Stimulated activated CD4-positive, alpha-beta T cell treated with anti-CD3 and anti-CD28 coated beads, Interleukin-2, amount 100 ng/mL, for 48 hours (primary cell): ENCODE measurements at regions not wholly inside any gene's neighbourhood (a gene's known extent, or its start where the extent isn't known, plus 50 kb on each side); places are given as distances from the start of the nearest gene placed in this dataset.

ENCODE experiments used
- DNase-seq, 2 donors: peaks; one replicate each; pipeline ENCODE4 v3.0.0-alpha.2; 2020

DNA sequence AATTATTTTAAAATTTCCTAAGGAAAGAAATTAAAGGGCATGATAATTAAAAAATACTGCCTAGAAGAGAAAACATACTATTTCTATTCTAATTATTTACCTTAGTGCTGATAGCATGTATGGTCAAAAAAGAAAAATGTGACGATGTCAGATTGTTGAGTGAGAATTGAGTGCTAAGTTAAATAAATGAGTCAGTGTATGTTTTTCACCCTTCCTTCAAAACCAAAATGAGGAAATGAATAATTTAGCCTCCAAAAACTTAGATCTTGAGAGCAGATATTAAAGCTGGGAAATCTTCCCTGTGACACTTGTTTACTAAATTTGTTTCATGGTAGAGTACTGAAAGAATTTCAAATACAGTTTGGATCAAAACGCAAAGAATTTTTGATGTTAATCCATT, 58.6 kb upstream of the NYAP2 start:
- no peak for DNase-seq

- DNase-seq: no peak
Measured at GRCh38 chr2:225337183-225337582, 62.3 kb upstream of the NYAP2 start.

GRCh38 chr2:225334514-225334913, 65.0 kb upstream of the NYAP2 start:
- DNase-seq: no peak

DNA sequence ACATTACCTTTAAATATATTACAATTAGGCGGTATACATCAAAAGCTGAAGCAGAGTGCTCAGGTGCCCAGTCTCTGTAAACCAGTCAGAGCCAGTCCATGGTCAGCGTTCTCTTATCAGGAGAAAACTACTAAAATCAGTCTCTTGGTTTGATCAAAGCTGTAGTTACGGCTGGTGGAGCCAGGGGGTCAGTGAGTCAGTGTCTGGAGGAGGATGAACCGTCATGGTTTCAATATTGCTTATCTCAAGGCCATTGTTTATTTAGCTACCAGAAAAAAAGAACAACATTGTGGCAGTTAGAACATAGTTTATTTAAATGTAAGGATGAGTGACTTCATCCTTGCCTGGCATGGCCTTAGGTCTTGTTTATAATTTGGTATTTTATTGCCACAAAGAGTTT, 71.3 kb upstream of the NYAP2 start:
- DNase-seq: no peak

GRCh38 chr2:225326969-225327368, 72.5 kb upstream of the NYAP2 start:
- DNase-seq: no peak

DNA sequence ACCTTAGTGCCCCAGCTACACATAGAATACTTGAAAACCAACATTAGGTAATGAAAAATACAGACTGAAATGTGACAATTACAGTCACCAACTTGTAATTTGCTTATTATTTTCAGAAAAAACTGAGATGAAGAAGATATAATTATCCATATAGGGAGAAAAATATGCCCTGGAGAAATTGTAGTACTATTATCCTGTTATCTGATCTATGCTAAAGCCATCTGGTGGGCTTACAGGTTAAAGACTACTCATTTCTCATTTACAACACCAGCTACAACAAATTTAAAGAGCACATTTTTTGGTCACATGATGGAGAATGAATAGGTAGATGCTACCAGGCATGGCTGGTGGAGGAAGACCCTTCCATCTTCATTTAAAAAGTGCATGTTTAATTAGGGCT, 79.6 kb upstream of the NYAP2 start:
- DNase-seq: no peak

DNA sequence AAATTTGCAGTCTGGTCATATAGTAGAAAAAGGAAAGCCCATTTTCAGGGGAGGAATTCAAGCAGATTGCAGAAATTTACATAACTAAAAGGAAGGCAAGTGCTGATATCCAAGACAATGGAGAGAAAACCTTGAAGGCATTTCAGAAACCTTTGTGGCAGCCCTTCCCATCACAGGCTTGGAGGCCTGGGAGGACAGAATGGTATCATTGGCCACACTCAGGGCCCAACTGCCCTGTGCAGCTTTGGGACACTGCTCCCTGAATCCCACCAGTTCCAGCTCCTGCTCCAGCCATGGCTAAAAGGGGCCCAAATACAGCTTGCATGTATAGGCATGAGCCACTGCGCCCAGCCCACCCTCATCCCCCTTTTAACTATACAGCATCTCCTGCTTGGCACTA, 81.1 kb upstream of the NYAP2 start:
- DNase-seq: no peak

DNA sequence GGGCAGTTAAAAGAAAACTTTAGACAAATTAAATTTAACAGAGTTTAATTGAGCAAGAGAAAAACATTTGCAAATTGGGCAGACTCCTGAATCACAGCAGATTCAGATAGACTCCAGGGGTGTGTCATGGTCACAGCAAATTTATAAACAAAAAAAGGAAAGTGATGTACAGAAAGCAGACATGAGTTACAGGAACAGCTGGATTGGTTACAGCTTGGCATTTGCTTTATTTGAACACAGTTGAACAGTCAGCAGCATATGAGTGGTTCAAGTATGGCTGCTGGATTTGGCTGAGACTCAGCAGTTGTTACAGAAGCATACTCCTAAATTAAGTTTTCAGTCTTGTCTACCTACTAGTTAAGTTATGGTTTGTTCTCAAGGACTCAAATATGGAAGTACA, 82.3 kb upstream of the NYAP2 start:
- no peak for DNase-seq

GRCh38 chr2:225310745-225311144, 88.8 kb upstream of the NYAP2 start:
- no peak for DNase-seq

DNA sequence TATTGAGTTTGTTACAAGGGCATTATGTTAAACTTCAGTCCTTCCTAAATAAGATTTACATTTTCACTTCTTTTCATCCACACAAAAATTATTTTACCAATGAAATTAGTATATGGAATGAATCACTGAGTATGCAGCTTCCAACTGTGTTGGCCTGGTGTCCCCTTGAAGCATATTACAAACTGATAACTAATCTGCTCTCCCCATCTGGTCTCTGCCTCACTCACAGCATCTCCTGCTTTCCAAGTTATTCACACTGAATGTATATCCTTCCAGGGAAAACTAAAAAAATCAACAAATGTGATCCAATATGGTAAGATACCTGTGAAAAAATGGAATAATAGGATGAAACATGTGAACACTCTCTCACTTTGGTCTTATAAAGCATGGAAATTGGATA, 90.0 kb upstream of the NYAP2 start:
- DNase-seq: no peak

DNA sequence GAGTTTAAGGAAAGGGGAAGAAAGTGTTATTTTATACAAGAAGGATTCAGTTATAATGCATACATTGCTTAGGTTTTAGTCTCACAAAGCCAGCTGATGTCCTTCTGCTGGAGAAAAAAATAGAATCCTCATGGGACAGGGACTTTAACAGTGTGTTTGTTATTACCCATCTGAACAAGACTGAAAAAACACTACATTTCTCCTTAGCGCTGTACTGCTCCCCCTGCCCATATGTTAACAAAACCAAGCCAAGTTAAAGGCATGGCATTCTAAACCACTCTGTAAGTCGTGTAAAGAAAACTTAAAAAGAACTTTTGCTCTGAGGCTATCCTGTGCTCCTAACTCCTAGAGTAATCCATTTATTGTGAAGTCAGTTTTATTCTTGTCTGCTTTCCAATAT, 102.6 kb upstream of the NYAP2 start:
- no peak for DNase-seq

- no peak for DNase-seq
Measured at GRCh38 chr2:225295102-225295501, 104.4 kb upstream of the NYAP2 start.

DNA sequence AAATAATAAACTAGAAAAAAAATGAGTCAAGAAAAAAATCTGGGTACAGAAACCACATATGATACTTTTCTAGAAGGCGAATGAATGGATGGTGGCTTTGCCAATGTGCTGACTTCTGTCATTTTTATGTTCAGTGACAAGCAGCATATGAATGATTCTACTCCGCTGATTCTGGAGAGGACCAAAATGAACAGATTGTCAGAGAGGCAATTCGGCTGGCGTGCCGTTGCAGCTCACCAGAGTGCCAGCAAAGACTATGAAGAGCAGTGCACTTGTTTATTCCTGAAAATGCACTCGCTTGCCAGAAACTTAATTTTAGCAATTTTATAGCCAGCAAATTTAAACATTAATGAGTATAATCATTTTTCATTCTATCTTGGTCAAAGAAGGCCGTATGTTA, 105.9 kb upstream of the NYAP2 start:
- no peak for DNase-seq

GRCh38 chr2:225290757-225291400, 108.6 kb upstream of the NYAP2 start:
- no peak for DNase-seq

GRCh38 chr2:225289659-225290058, 109.9 kb upstream of the NYAP2 start:
- DNase-seq: no peak

- DNase-seq: no peak
Measured at GRCh38 chr2:225288986-225289385, 110.5 kb upstream of the NYAP2 start.

- DNase-seq: peak; percentile 7 to 13
Measured at GRCh38 chr2:225282858-225283710, 116.4 kb upstream of the NYAP2 start.

- no peak for DNase-seq
Measured at GRCh38 chr2:225276207-225276606, 123.3 kb upstream of the NYAP2 start.

DNA sequence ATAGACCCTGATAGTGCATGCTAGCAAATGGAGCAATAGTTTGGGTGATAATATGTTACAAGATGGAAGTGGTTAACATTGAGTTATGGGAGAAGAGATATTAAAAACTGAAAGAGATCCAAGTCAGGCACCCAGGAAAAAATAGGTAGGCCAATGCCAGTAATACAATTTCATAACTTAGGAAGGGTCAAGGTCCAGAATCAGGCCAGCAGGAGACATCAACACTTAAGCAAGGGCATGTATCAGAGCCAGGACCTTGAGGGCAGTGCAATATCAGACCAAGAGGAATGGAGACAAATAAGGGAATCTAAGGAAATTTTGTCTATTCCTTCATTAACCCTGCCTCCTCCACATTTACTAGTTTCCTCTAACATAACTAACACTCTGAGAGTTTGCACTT, 124.1 kb upstream of the NYAP2 start:
- no peak for DNase-seq

- no peak for DNase-seq
Measured at GRCh38 chr2:225274751-225275150, 124.8 kb upstream of the NYAP2 start.

- no peak for DNase-seq
Measured at GRCh38 chr2:225272173-225272572, 127.3 kb upstream of the NYAP2 start.

GRCh38 chr2:225270861-225271260, 128.6 kb upstream of the NYAP2 start:
- no peak for DNase-seq

GRCh38 chr2:225270053-225270452, 129.5 kb upstream of the NYAP2 start:
- DNase-seq: no peak

DNA sequence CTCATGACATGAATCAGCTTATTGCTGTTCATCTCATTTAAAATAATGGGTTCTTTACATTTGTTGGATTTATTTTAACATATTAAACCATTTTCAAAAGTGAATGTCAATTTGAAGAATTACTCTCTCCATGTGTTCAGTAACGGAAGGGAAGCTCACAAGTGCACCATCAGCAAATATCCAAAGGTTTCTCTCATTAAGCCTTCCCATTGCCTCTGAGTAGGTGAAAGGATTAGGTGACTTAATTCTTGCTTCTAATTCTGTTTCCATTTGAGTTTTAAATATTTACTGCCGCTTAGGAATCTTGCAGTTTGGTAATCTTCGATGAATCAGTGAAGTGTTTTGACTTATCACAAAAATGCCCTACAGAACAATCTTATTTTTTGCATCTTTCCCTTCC, 145.1 kb upstream of the NYAP2 start:
- no peak for DNase-seq

DNA sequence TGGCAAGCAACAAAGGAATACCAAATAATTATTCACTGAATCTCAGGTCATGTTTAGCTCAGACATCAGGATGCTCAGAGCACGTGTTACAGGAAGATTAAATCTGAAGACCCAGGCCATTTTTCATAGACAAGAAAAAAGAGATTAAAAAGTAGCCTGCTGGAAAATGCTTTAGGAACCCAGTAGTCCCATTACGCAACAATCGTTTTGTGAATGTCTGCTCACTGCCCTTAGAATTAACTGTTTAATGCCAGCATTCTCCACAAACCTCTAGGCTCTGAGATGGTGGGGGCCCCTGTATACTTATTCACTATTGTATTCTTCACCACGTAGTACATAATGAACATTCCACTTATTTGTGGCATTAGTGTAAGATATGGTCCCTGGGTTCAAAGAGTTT, 154.6 kb upstream of the NYAP2 start:
- no peak for DNase-seq
